ENCODE measurements at regions not wholly inside any gene's neighbourhood (a gene's known extent, or its start where the extent isn't known, plus 50 kb on each side); places are given as distances from the start of the nearest gene placed in this dataset.

DNA sequence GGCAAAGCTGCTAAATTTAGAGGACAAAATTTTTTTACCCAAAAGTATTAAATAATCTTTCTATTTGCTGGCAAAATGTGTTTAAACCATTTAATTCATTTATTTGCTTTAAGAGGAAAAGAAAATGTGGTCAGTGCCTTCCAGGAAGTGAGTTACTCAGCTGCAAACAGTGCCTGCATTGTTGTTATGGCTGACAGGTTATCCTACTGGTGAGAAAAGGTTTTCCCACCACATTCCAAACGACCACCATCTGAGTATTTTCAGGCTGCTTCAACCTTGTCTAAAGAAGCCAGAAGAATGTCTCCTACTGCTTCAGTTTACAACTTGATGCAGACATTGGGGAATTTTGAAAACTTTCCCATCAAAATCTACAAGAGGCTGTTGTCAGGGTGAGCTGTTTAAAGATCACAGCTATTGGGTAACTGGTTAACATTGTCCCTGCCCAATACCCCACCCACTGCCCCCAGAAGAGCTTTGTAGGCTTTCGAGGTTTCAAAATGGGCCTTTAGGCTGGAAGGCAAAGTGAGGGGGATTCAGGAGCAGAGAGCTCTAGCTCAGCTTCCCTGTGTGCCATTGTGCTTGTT lies 461.3 kb upstream of the FANCL start:
- no peak for DNase-seq
- H3K4me1 ChIP-seq = no peaks in the 10 kb centered on the region
- WGBS, 2 donors = 36% methylated on average over 2 of the region's 2 CpGs
- TF ChIP-seq, protein P1, sequence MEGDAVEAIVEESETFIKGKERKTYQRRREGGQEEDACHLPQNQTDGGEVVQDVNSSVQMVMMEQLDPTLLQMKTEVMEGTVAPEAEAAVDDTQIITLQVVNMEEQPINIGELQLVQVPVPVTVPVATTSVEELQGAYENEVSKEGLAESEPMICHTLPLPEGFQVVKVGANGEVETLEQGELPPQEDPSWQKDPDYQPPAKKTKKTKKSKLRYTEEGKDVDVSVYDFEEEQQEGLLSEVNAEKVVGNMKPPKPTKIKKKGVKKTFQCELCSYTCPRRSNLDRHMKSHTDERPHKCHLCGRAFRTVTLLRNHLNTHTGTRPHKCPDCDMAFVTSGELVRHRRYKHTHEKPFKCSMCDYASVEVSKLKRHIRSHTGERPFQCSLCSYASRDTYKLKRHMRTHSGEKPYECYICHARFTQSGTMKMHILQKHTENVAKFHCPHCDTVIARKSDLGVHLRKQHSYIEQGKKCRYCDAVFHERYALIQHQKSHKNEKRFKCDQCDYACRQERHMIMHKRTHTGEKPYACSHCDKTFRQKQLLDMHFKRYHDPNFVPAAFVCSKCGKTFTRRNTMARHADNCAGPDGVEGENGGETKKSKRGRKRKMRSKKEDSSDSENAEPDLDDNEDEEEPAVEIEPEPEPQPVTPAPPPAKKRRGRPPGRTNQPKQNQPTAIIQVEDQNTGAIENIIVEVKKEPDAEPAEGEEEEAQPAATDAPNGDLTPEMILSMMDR (IDR thresholded peaks at IDR 0.05) = no peak
- H3K9me3 ChIP-seq = no peaks in the 10 kb centered on the region
- no peak overlapping the region for H3K4me3 ChIP-seq
- ATAC-seq = no peak
- H3K36me3 ChIP-seq = no peaks in the 10 kb centered on the region
- intact Hi-C loops (cut with DNase I) = no loop called here
- peaks cover 0 to 5% (median 0%) of the 10 kb centered on the region in 7 donors for H3K27me3 ChIP-seq
- no peak overlapping the region for H3K27ac ChIP-seq

DNA sequence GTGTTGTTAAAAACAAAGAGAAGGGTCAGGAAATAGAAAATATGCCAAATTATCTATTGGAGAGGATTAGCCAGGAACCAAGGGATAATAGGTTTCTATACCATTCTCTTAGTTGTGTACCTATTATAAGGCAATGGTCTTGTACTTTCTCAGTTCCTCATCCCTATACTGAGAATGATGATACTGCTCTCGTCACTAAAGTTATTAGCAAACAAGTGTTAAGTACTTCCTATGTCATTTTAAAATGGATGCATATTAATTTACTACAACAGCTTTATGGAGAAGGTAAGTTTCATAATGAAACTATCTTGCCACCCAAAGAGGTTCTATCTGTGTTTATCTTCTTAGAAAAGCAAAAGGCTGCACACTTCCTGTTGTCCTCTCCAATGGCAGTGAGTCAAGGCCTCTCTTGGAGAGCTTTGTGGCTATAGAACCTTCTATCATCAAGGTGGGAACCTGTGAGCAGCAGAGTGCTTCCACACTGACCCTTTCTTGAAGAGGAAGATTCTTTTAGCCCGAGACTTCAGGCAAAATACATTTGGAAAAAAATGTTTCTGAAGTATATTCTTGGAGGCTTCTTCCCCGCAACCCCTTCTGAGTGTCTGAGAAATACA lies 460.7 kb upstream of the FANCL start:
- H3K4me3 ChIP-seq = no peak overlapping the region
- no peaks in the 10 kb centered on the region for H3K9me3 ChIP-seq
- no peak for ATAC-seq
- DNase-seq = no peak
- TF ChIP-seq, protein P1 (IDR thresholded peaks at IDR 0.05) = no peak
- WGBS, 2 donors = 73 to 82% methylated on average over 3 of the region's 3 CpGs
- H3K4me1 ChIP-seq = no peaks in the 10 kb centered on the region
- no peak overlapping the region for H3K27ac ChIP-seq
- intact Hi-C loops (cut with DNase I) = no loop called here
- H3K27me3 ChIP-seq = no peaks in the 10 kb centered on the region
- no peaks in the 10 kb centered on the region for H3K36me3 ChIP-seq

DNA sequence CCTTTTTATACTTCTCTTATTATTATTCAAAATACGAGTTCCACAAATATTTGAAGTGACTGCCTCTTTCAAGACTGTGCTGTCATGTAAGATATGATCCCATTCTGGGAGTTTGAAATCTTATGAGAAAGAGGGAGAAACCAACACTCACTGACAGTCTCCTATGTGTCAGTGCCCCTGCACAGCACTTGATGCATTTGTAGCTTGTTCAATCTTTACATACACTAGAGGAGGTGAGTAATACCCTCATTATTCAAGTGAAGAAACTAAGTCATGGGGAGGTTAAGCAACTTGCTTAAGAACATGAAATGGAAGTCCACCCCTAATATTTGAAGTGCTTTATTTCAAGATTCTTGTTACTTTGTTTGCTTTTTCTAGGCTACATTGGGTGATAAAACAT lies 459.5 kb upstream of the FANCL start:
- H3K36me3 ChIP-seq = no peaks in the 10 kb centered on the region
- no peak overlapping the region for H3K27ac ChIP-seq
- no peak for DNase-seq
- no peaks in the 10 kb centered on the region for H3K9me3 ChIP-seq
- no peak overlapping the region for H3K4me3 ChIP-seq
- no peaks in the 10 kb centered on the region for H3K27me3 ChIP-seq
- no peaks in the 10 kb centered on the region for H3K4me1 ChIP-seq
- TF ChIP-seq, protein P1 (IDR thresholded peaks at IDR 0.05) = no peak
- WGBS, 2 donors = 62 to 66% methylated on average over 1 of the region's 1 CpG
- intact Hi-C loops (cut with DNase I) = no loop called here
- no peak for ATAC-seq

DNA sequence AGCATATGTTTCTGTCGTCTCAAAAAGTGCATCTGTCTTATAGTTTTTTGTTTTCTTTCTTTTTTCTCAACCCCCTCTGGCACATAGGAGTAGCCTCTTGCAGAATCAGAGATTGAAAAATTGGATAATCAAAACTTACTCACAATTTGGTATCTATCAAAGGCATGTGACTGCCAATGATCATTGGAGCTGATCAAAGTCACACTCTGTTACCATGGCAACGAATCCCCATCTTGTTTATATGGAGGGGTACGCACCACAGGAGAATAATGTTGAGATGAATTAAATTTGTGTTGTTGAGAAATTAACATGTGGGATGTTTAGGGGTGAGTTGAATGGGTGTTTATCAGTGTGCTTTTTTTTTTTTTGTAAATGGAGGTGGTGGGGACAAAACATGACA lies 458.3 kb upstream of the FANCL start:
- intact Hi-C loops (cut with DNase I) = no loop called here
- Histone ChIP-seq H3K27me3 (no peaks in the 10 kb centered on the region), H3K27ac (no peak overlapping the region), H3K9me3 (peaks cover 0 to under 1% (median 0%) of the 10 kb centered on the region in 11 donors), H3K36me3 (no peaks in the 10 kb centered on the region), H3K4me1 (no peaks in the 10 kb centered on the region), H3K4me3 (no peak overlapping the region)
- TF ChIP-seq, protein P1 (IDR thresholded peaks at IDR 0.05) = no peak
- no peak for DNase-seq
- ATAC-seq = no peak
- 65 to 76% methylated on average over 3 of the region's 3 CpGs for WGBS, 2 donors

Data from heart right ventricle (tissue), 16 donors.